ENCODE measurements at regions not wholly inside any gene's neighbourhood (a gene's known extent, or its start where the extent isn't known, plus 50 kb on each side); places are given as distances from the start of the nearest gene placed in this dataset.

- no peaks in the 10 kb centered on the region for H3K4me1 Mint-ChIP-seq
- H3K27ac Mint-ChIP-seq = no peak overlapping the region
- ATAC-seq (no peak), DNase-seq (ENCODE audit: low spot score in 2 of 2) (no peak)
- no peaks in the 10 kb centered on the region for H3K36me3 Mint-ChIP-seq
- peaks cover 2% of the 10 kb centered on the region for H3K9me3 Mint-ChIP-seq
- H3K4me3 Mint-ChIP-seq = no peak overlapping the region
Measured at GRCh38 chr9:115636596-115636995, 517.0 kb upstream of the PAPPA start.

GRCh38 chr9:115637661-115638060, 515.9 kb upstream of the PAPPA start:
- ATAC-seq (no peak), DNase-seq (ENCODE audit: low spot score in 2 of 2) (no peak)
- peaks cover 2% of the 10 kb centered on the region for H3K9me3 Mint-ChIP-seq
- H3K27ac Mint-ChIP-seq = no peak overlapping the region
- no peak overlapping the region for H3K4me3 Mint-ChIP-seq
- no peaks in the 10 kb centered on the region for H3K36me3 Mint-ChIP-seq
- no peaks in the 10 kb centered on the region for H3K4me1 Mint-ChIP-seq

- DNase-seq (ENCODE audit: low spot score in 2 of 2) = no peak
- Mint-ChIP-seq H3K27ac (no peak overlapping the region), H3K4me3 (no peak overlapping the region), H3K36me3 (no peaks in the 10 kb centered on the region), H3K4me1 (no peaks in the 10 kb centered on the region), H3K9me3 (no peaks in the 10 kb centered on the region)
- no peak for ATAC-seq
Measured at GRCh38 chr9:115640887-115641286, 512.7 kb upstream of the PAPPA start.

DNA sequence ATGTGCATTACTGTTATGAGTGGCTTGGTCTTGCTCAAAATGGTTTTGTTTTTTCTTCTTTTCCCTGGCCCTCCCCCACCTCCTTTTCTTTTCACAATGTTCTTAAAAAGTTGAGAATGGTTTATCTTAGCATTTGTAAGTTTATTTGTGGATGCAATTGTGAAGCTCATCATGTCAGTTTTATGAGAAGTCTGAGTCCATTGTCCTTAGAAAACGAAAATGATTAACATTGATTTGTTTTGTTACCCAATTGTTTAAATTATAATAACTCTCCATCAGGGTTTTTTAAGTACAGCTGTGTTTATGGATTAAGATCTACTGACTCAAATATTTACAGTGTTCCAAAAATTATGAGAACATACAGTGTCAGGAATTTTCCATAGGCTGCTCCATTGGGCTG, 511.3 kb upstream of the PAPPA start:
- no peaks in the 10 kb centered on the region for H3K4me1 Mint-ChIP-seq
- ATAC-seq (no peak), DNase-seq (ENCODE audit: low spot score in 2 of 2) (no peak)
- no peak overlapping the region for H3K4me3 Mint-ChIP-seq
- H3K9me3 Mint-ChIP-seq = no peaks in the 10 kb centered on the region
- no peaks in the 10 kb centered on the region for H3K36me3 Mint-ChIP-seq
- H3K27ac Mint-ChIP-seq = no peak overlapping the region

- Mint-ChIP-seq H3K4me3 (no peak overlapping the region), H3K27ac (no peak overlapping the region), H3K9me3 (no peaks in the 10 kb centered on the region), H3K36me3 (no peaks in the 10 kb centered on the region), H3K4me1 (no peaks in the 10 kb centered on the region)
- DNase-seq (ENCODE audit: low spot score in 2 of 2) (no peak), ATAC-seq (no peak)
Measured at GRCh38 chr9:115643948-115644727, 509.5 kb upstream of the PAPPA start.

- H3K36me3 Mint-ChIP-seq = no peaks in the 10 kb centered on the region
- no peak overlapping the region for H3K4me3 Mint-ChIP-seq
- H3K4me1 Mint-ChIP-seq = no peaks in the 10 kb centered on the region
Measured at GRCh38 chr9:115649991-115650472, 503.6 kb upstream of the PAPPA start.

GRCh38 chr9:115650768-115651167, 502.8 kb upstream of the PAPPA start:
- no peak for ATAC-seq
- H3K9me3 Mint-ChIP-seq = no peaks in the 10 kb centered on the region
- no peak for DNase-seq (ENCODE audit: low spot score in 2 of 2)
- H3K4me3 Mint-ChIP-seq = no peak overlapping the region
- no peaks in the 10 kb centered on the region for H3K4me1 Mint-ChIP-seq
- H3K27ac Mint-ChIP-seq = no peak overlapping the region
- H3K36me3 Mint-ChIP-seq = no peaks in the 10 kb centered on the region

More at GRCh38 chr9:115649991-115650472, 503.6 kb upstream of the PAPPA start:
- Mint-ChIP-seq H3K9me3 (no peaks in the 10 kb centered on the region), H3K27ac (no peak overlapping the region)
- DNase-seq (ENCODE audit: low spot score in 2 of 2) (no peak), ATAC-seq (no peak)

GRCh38 chr9:115651461-115651860, 502.1 kb upstream of the PAPPA start:
- H3K36me3 Mint-ChIP-seq = no peaks in the 10 kb centered on the region
- no peaks in the 10 kb centered on the region for H3K4me1 Mint-ChIP-seq
- no peak for ATAC-seq
- no peak overlapping the region for H3K27ac Mint-ChIP-seq
- no peak for DNase-seq (ENCODE audit: low spot score in 2 of 2)
- H3K9me3 Mint-ChIP-seq = no peaks in the 10 kb centered on the region
- no peak overlapping the region for H3K4me3 Mint-ChIP-seq

DNA sequence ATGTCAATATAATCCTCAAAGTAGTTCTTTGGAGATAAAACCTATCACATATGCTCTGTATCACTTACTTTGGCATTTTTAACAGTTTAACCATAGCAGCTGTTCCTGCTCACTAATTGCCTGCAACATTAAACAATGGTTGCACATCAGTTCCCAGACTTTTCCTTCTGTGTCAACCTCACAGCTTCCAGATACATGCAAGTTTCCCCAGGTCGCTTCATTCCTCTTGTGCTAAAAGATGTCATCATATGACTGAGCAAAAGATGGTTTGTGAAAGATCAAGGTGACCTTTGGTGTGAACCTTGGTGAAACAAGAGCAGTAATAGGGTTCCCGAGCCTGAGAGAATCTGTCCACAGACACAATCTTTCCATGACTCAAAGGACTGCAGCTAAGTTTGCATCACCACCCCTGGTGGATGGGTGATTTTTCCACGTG, 500.4 kb upstream of the PAPPA start:
- Mint-ChIP-seq H3K4me1 (no peaks in the 10 kb centered on the region), H3K27ac (no peak overlapping the region), H3K9me3 (no peaks in the 10 kb centered on the region), H3K36me3 (no peaks in the 10 kb centered on the region), H3K4me3 (no peak overlapping the region)
- DNase-seq (ENCODE audit: low spot score in 2 of 2) = no peak
- ATAC-seq = no peak

- no peak for ATAC-seq
- H3K36me3 Mint-ChIP-seq = no peaks in the 10 kb centered on the region
- no peaks in the 10 kb centered on the region for H3K4me1 Mint-ChIP-seq
- H3K9me3 Mint-ChIP-seq = no peaks in the 10 kb centered on the region
- H3K4me3 Mint-ChIP-seq = no peak overlapping the region
- no peak for DNase-seq (ENCODE audit: low spot score in 2 of 2)
- no peak overlapping the region for H3K27ac Mint-ChIP-seq
Measured at GRCh38 chr9:115657695-115658094, 495.9 kb upstream of the PAPPA start.

DNA sequence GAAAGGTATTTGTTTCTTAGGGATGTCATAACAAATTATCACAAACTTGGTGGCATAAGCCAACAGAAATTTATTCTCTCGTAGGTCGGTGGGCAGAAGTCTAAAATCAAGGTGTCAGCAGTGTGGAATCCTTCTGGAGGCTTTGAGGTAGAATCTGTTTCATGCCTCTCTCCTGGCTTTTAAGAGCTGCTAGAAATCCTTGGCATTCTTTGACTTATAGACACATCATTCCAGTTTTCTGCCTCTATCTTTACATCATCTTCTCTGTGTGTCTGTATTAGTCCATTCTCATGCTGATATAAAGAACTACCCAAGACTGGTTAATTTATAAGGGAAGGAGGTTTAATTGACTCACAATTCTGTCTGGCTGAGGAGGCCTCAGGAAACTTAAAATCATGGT, 488.1 kb upstream of the PAPPA start:
- H3K27ac Mint-ChIP-seq = no peak overlapping the region
- ATAC-seq = no peak
- no peak overlapping the region for H3K4me3 Mint-ChIP-seq
- no peak for DNase-seq (ENCODE audit: low spot score in 2 of 2)
- H3K9me3 Mint-ChIP-seq = peaks cover 2% of the 10 kb centered on the region
- H3K36me3 Mint-ChIP-seq = no peaks in the 10 kb centered on the region
- H3K4me1 Mint-ChIP-seq = no peaks in the 10 kb centered on the region

DNA sequence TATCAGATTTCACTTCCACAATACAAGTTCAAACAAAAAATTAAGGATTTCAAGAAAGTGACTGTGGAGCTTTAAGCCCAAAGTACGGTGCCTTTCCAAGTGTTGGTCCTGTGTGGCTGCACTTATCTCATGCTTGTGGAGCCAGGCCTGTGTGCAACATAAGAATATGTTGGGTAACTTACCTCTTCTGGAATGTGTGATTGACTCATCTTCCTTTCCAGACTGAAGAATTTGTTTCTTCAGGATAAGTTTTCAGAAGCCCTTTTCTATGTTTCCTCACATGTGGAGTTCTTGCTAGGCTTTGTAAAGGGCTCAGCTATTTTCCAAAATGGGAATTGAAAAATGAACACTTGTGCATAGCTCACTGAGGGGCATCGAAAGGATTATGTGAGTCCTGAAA, 485.1 kb upstream of the PAPPA start:
- DNase-seq (ENCODE audit: low spot score in 2 of 2) (no peak), ATAC-seq (no peak)
- Mint-ChIP-seq H3K36me3 (no peaks in the 10 kb centered on the region), H3K9me3 (peaks cover 6% of the 10 kb centered on the region), H3K27ac (no peak overlapping the region), H3K4me1 (no peaks in the 10 kb centered on the region), H3K4me3 (no peak overlapping the region)

GRCh38 chr9:115671236-115671962, 482.2 kb upstream of the PAPPA start:
- H3K27ac Mint-ChIP-seq = no peak overlapping the region
- no peak for ATAC-seq
- H3K36me3 Mint-ChIP-seq = no peaks in the 10 kb centered on the region
- no peak overlapping the region for H3K4me3 Mint-ChIP-seq
- H3K4me1 Mint-ChIP-seq = no peaks in the 10 kb centered on the region
- DNase-seq (ENCODE audit: low spot score in 2 of 2) = no peak
- peaks cover 6% of the 10 kb centered on the region for H3K9me3 Mint-ChIP-seq

- Mint-ChIP-seq H3K27ac (no peak overlapping the region), H3K4me3 (no peak overlapping the region), H3K9me3 (peaks cover 6% of the 10 kb centered on the region), H3K4me1 (no peaks in the 10 kb centered on the region), H3K36me3 (no peaks in the 10 kb centered on the region)
- ATAC-seq = no peak
- DNase-seq (ENCODE audit: low spot score in 2 of 2) = no peak
Measured at GRCh38 chr9:115671963-115672305, 481.7 kb upstream of the PAPPA start.

DNA sequence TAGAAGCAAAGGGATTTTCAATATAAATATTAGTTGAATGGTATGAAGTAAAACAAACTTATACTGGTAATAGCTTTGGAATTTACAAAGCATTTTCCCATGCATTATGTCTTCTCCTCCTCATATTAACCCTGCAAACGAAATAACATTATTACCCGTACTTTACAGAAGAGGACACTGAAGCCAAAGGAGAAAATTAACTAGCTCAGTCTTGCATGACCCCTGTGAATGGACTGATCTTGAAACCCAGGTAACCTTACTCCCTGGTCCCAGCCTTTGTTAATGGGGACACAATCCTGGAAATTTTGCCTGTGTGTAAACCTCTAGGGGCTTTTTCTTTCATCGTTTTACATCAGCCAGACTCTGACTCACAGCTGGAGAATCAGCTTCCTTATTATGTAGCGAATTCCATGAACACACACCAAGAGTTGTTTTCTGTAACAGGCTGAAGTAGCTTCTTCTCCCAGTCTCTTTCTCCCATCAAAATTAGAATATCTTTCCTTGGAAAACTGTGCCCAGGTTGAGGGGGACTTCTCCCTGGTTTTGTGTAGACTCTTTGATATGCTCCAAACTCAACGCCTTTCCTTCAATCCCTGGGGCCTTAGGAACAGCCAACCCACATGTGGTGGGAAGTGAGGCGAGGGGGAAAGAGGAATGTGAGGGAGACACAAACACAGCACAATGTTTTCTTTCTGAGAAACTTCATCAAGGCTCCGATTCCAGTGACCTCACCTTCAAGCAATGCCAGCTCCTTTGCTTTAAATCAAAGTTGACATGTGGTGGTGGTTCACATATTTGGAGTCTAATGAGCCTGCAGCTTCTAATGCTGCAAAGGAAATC, 480.9 kb upstream of the PAPPA start:
- Mint-ChIP-seq H3K4me3 (no peak overlapping the region), H3K4me1 (no peaks in the 10 kb centered on the region), H3K36me3 (no peaks in the 10 kb centered on the region), H3K9me3 (peaks cover 6% of the 10 kb centered on the region), H3K27ac (no peak overlapping the region)
- ATAC-seq (no peak), DNase-seq (ENCODE audit: low spot score in 2 of 2) (no peak)

Measured in stimulated activated effector memory CD8-positive, alpha-beta T cell treated with anti-CD3 and anti-CD28 coated beads, Interleukin-12 subunit alpha, Interleukin-12 subunit beta, amount 100 ng/mL, for 72 hours (primary cell).